MCF 10A (cell line): ENCODE measurements at regions not wholly inside any gene's neighbourhood (a gene's known extent, or its start where the extent isn't known, plus 50 kb on each side); places are given as distances from the start of the nearest gene placed in this dataset.

ENCODE experiments used
- BruUV-seq: library from RNA; stranded (reverse); fragments of 400-500 nt; replicated peaks from 2 replicates; lab custom pipeline; 2021; lab: Mats Ljungman, UMichigan
- CTCF ChIA-PET: fragments of 300-600 bp; sonication (Branson Sonifier 250); formaldehyde crosslinking; extraction: SDS; loops from one replicate; lab custom pipeline; 2021; ENCODE audit warnings: antibody characterized with exemption, inconsistent platforms; lab: Yijun Ruan, JAX
- POLR2A ChIA-PET: fragments of 300-600, 350-650 bp; sonication (Branson Sonifier 250); formaldehyde crosslinking; extraction: SDS; loops from one replicate; lab custom pipeline; 2020; ENCODE audit warnings: antibody characterized with exemption, inconsistent platforms; lab: Yijun Ruan, JAX
- DNase-seq: peaks from one replicate; pipeline ENCODE4 v3.0.0-alpha.2; 2018; ENCODE audit not compliant: unreplicated experiment
- H3K27ac Mint-ChIP-seq: one replicate; pipeline ENCODE4 v1.8.0; 2022; ENCODE audit warnings: mild to moderate bottlenecking, low read depth, mixed read lengths; ENCODE audit not compliant: unreplicated experiment
- H3K27me3 Mint-ChIP-seq: one replicate; pipeline ENCODE4 v1.8.0; 2022; ENCODE audit warnings: mixed read lengths; ENCODE audit not compliant: insufficient read depth, unreplicated experiment
- H3K36me3 Mint-ChIP-seq: one replicate; pipeline ENCODE4 v1.8.0; 2022; ENCODE audit warnings: mild to moderate bottlenecking, moderate library complexity, mixed read lengths; ENCODE audit not compliant: insufficient read depth, unreplicated experiment
- H3K4me1 Mint-ChIP-seq: one replicate; pipeline ENCODE4 v1.8.0; 2022; ENCODE audit warnings: mixed read lengths; ENCODE audit not compliant: insufficient read depth, unreplicated experiment
- H3K4me3 Mint-ChIP-seq: one replicate; pipeline ENCODE4 v1.8.0; 2022; ENCODE audit warnings: mild to moderate bottlenecking, moderate library complexity, mixed read lengths; ENCODE audit not compliant: unreplicated experiment
- H3K9me3 Mint-ChIP-seq: one replicate; pipeline ENCODE4 v1.8.0; 2022; ENCODE audit warnings: mixed read lengths; ENCODE audit not compliant: unreplicated experiment
- CTCF ChIP-seq: fragments of 200-600 bp; IDR thresholded peaks from one replicate; pipeline ENCODE4 v1.8.0; 2022; ENCODE audit warnings: antibody characterized with exemption, mild to moderate bottlenecking; ENCODE audit not compliant: unreplicated experiment
- intact Hi-C: fragments of 100-400 bp; cut with micrococcal nuclease; formaldehyde crosslinking; loops from 2 replicates; pipeline ENCODE4 v1.14.1; 2022

GRCh38 chr6:167226383-167226685 is 64.8 kb upstream of the UNC93A start:
- H3K27me3 Mint-ChIP-seq: peaks cover 92% of the 10 kb centered on the region
- DNase-seq: no peak
- no peaks in the 10 kb centered on the region for H3K9me3 Mint-ChIP-seq
- H3K27ac Mint-ChIP-seq: no peak overlapping the region
- no peaks in the 10 kb centered on the region for H3K4me1 Mint-ChIP-seq
- BruUV-seq: no TSS peak
- TF ChIP-seq CTCF: no peak
- peaks cover 4% of the 10 kb centered on the region for H3K36me3 Mint-ChIP-seq
- CTCF ChIA-PET: no interaction called here
- H3K4me3 Mint-ChIP-seq: no peak overlapping the region
- POLR2A ChIA-PET: no interaction called here
- intact Hi-C loops: no loop called here

GRCh38 chr6:167226791-167227190 is 64.3 kb upstream of the UNC93A start:
- Mint-ChIP-seq H3K27ac (no peak overlapping the region), H3K27me3 (peaks cover 97% of the 10 kb centered on the region), H3K9me3 (no peaks in the 10 kb centered on the region), H3K4me1 (no peaks in the 10 kb centered on the region), H3K4me3 (no peak overlapping the region), H3K36me3 (peaks cover 4% of the 10 kb centered on the region)
- DNase-seq: no peak
- intact Hi-C loops: no loop called here
- ChIA-PET POLR2A (no interaction called here), CTCF (no interaction called here)
- no TSS peak for BruUV-seq
- TF ChIP-seq CTCF: no peak

GRCh38 chr6:167227984-167228383 is 63.1 kb upstream of the UNC93A start:
- Mint-ChIP-seq H3K27me3 (peaks cover 100% of the 10 kb centered on the region), H3K9me3 (no peaks in the 10 kb centered on the region), H3K4me3 (no peak overlapping the region), H3K27ac (no peak overlapping the region), H3K36me3 (peaks cover 4% of the 10 kb centered on the region), H3K4me1 (no peaks in the 10 kb centered on the region)
- intact Hi-C loops: no loop called here
- BruUV-seq: no TSS peak
- no peak for DNase-seq
- ChIA-PET POLR2A (no interaction called here), CTCF (no interaction called here)
- no peak for TF ChIP-seq CTCF

- TF ChIP-seq CTCF: no peak
- H3K9me3 Mint-ChIP-seq: no peaks in the 10 kb centered on the region
- peaks cover 100% of the 10 kb centered on the region for H3K27me3 Mint-ChIP-seq
- H3K4me3 Mint-ChIP-seq: no peak overlapping the region
- no TSS peak for BruUV-seq
- no peak overlapping the region for H3K27ac Mint-ChIP-seq
- no peak for DNase-seq
- ChIA-PET CTCF (no interaction called here), POLR2A (no interaction called here)
- no peaks in the 10 kb centered on the region for H3K4me1 Mint-ChIP-seq
- H3K36me3 Mint-ChIP-seq: peaks cover 4% of the 10 kb centered on the region
- intact Hi-C loops: no loop called here
These were observed 61.5 kb upstream of the UNC93A start for GRCh38 chr6:167229586-167229985.
